HCT116 (cell line): ENCODE measurements at regions not wholly inside any gene's neighbourhood (a gene's known extent, or its start where the extent isn't known, plus 50 kb on each side); places are given as distances from the start of the nearest gene placed in this dataset.

Source experiments
- ATAC-seq: fragments of 200-7000 bp; cut with Tn5 transposase; 2 replicates; pipeline ENCODE4 v1.9.1; 2020; ENCODE audit warnings: mild to moderate bottlenecking, moderate library complexity
- BruUV-seq: library from RNA; stranded (reverse); fragments of 400-500 nt; replicated peaks from 2 replicates; lab custom pipeline; 2021; lab: Mats Ljungman, UMichigan
- CTCF ChIA-PET: fragments of 300-600 bp; sonication (Branson Sonifier 250); formaldehyde crosslinking; loops from one replicate; lab custom pipeline; 2021; ENCODE audit warnings: antibody characterized with exemption; lab: Charles Lee
- POLR2A ChIA-PET: fragments of 300-600, 350-600 bp; sonication (Branson Sonifier 250); formaldehyde crosslinking; loops from one replicate; lab custom pipeline; 2021; ENCODE audit warnings: antibody characterized with exemption; lab: Charles Lee
- RAD21 ChIA-PET, 2 experiments: fragments of 300-600 bp; sonication (Branson Sonifier 250); formaldehyde crosslinking; loops; one replicate each; lab custom pipeline; 2023; ENCODE audit warnings: low total read pairs in 2 of 2; ENCODE audit not compliant: uncharacterized antibody in 2 of 2, unreplicated experiment in 2 of 2, low non-redundant PET in 1 of 2; lab: Charles Lee
- DNase-seq: peaks from one replicate; pipeline ENCODE4 v3.0.0-alpha.2; 2010; ENCODE audit warnings: low read depth, low spot score
- H2AFZ ChIP-seq: fragments of 200-600 bp; shearing (Covaris generic), sonication (generic); 2 replicates; pipeline ENCODE4 v1.6.1; 2017; ENCODE audit warnings: low read depth, mixed run types, mixed read lengths, antibody characterized with exemption, low read length; ENCODE audit not compliant: poor library complexity, severe bottlenecking
- H3K27ac ChIP-seq: 2 replicates; pipeline ENCODE4 v1.5.1; 2012; ENCODE audit warnings: low read depth, low read length
- H3K27me3 ChIP-seq: fragments of 200-600 bp; sonication (generic); 2 replicates; pipeline ENCODE4 v1.6.1; 2016; ENCODE audit warnings: mixed run types, low read length, mixed read lengths; ENCODE audit not compliant: insufficient read depth
- H3K36me3 ChIP-seq, 2 experiments: fragments of 200-500 bp in 1 of 2; fragments of 200-600 bp in 1 of 2; sonication (Bioruptor generic) in 1 of 2; sonication (generic) in 1 of 2; 2 replicates each; pipeline versions ENCODE4 v1.5.1 to v1.6.1; 2014 to 2016; ENCODE audit warnings: low read length in 2 of 2, inconsistent platforms in 1 of 2, mixed read lengths in 1 of 2, mixed run types in 1 of 2; ENCODE audit not compliant: insufficient read depth in 2 of 2, control insufficient read depth in 1 of 2
- H3K4me1 ChIP-seq, 2 experiments: fragments of 200-600 bp in 1 of 2; sonication (generic) in 1 of 2; 2 replicates each; pipeline versions ENCODE4 v1.5.1 to v1.6.1; 2012 to 2017; ENCODE audit warnings: low read length in 2 of 2, inconsistent platforms in 1 of 2, mild to moderate bottlenecking in 1 of 2, mixed read lengths in 1 of 2, mixed run types in 1 of 2, moderate library complexity in 1 of 2; ENCODE audit not compliant: insufficient read depth in 2 of 2, control insufficient read depth in 1 of 2
- H3K4me2 ChIP-seq: fragments of 200-600 bp; sonication (generic); 2 replicates; pipeline ENCODE4 v1.6.1; 2017; ENCODE audit warnings: mixed run types, low read length, mixed read lengths
- H3K4me3 ChIP-seq, 2 experiments: fragments of 200-600 bp in 1 of 2; sonication (generic) in 1 of 2; replicated peaks in 1 of 2; 2 replicates each; pipeline ENCODE4 v1.5.1; 2011 to 2016; ENCODE audit warnings: low read length in 2 of 2, control low read depth in 1 of 2, low read depth in 1 of 2, mild to moderate bottlenecking in 1 of 2, mixed read lengths in 1 of 2, mixed run types in 1 of 2
- H3K79me2 ChIP-seq: fragments of 200-600 bp; sonication (generic); 2 replicates; pipeline ENCODE4 v1.6.1; 2017; ENCODE audit warnings: mild to moderate bottlenecking, mixed run types, low read length, moderate library complexity, mixed read lengths; ENCODE audit not compliant: insufficient read depth
- H3K9ac ChIP-seq: fragments of 200-600 bp; sonication (generic); 2 replicates; pipeline ENCODE4 v1.6.1; 2016; ENCODE audit warnings: low read length, mixed read lengths
- H3K9me2 ChIP-seq: fragments of 200-600 bp; sonication (generic), shearing (Covaris generic); 2 replicates; pipeline ENCODE4 v1.6.1; 2017; ENCODE audit warnings: mixed run types, mild to moderate bottlenecking, moderate library complexity; ENCODE audit not compliant: insufficient read depth
- H3K9me3 ChIP-seq, 2 experiments: fragments of 200-500 bp in 1 of 2; fragments of 200-600 bp in 1 of 2; sonication (Bioruptor generic) in 1 of 2; sonication (generic) in 1 of 2; 2 replicates each; pipeline ENCODE4 v1.6.1; 2014 to 2017; ENCODE audit warnings: low read length in 2 of 2, mixed read lengths in 2 of 2, inconsistent platforms in 1 of 2, low read depth in 1 of 2, mild to moderate bottlenecking in 1 of 2, mixed run types in 1 of 2, moderate library complexity in 1 of 2; ENCODE audit not compliant: control insufficient read depth in 1 of 2, insufficient read depth in 1 of 2
- H4K20me1 ChIP-seq: fragments of 200-600 bp; sonication (generic), shearing (Covaris generic); 2 replicates; pipeline ENCODE4 v1.6.1; 2017; ENCODE audit warnings: mixed run types, mild to moderate bottlenecking, moderate library complexity; ENCODE audit not compliant: insufficient read depth
- CBX3 ChIP-seq: IDR thresholded peaks from 2 replicates; pipeline ENCODE4 v1.6.1; 2012; ENCODE audit warnings: low read depth
- EGR1 ChIP-seq: IDR thresholded peaks from 2 replicates; pipeline ENCODE4 v1.6.1; 2012; ENCODE audit warnings: low read depth
- ELF1 ChIP-seq: IDR thresholded peaks from 2 replicates; pipeline ENCODE4 v1.6.1; 2012; ENCODE audit warnings: low read depth, borderline replicate concordance
- POLR2A ChIP-seq: IDR thresholded peaks from 2 replicates; pipeline ENCODE4 v1.7.0; 2011; ENCODE audit warnings: borderline replicate concordance; ENCODE audit not compliant: insufficient read depth, insufficient read length; ENCODE audit errors: extremely low read depth
- POLR2AphosphoS5 ChIP-seq: IDR thresholded peaks from 2 replicates; pipeline ENCODE4 v1.6.1; 2011; ENCODE audit warnings: mild to moderate bottlenecking, low read depth, low read length, moderate library complexity
- SIN3A ChIP-seq: IDR thresholded peaks from 2 replicates; pipeline ENCODE4 v1.6.1; 2012; ENCODE audit warnings: low read depth
- SRF ChIP-seq: IDR thresholded peaks from 2 replicates; pipeline ENCODE4 v1.6.1; 2012; ENCODE audit warnings: low read depth
- TCF7L2 ChIP-seq: IDR thresholded peaks from 2 replicates; pipeline ENCODE4 v1.7.0; 2011; ENCODE audit warnings: borderline replicate concordance, inconsistent platforms; ENCODE audit not compliant: insufficient read depth, insufficient read length; ENCODE audit errors: extremely low read depth
- ZFX ChIP-seq: fragments of 450-650 bp; IDR thresholded peaks from 2 replicates; pipeline ENCODE4 v1.6.1; 2017
- intact Hi-C: fragments of 100-400 bp; cut with micrococcal nuclease; formaldehyde crosslinking; loops from 2 replicates; pipeline ENCODE4 v1.10.0; 2022
- TF ChIP-seq, protein P1 (sequence below): IDR thresholded peaks from 2 replicates; pipeline ENCODE4 v1.6.1; 2012
- TF ChIP-seq, protein P2 (sequence below): IDR thresholded peaks from 2 replicates; pipeline ENCODE4 v1.6.1; 2011; ENCODE audit warnings: mild to moderate bottlenecking, low read length, moderate library complexity; ENCODE audit not compliant: insufficient replicate concordance; ENCODE audit errors: extremely low read depth
- TF ChIP-seq, protein P3 (sequence below), 3 experiments: fragments of 200-600 bp in 1 of 3; sonication (generic) in 1 of 3; IDR thresholded peaks in 2 of 3; conservative IDR thresholded peaks in 1 of 3; 2 replicates each; pipeline ENCODE4 v1.5.1; 2012 to 2017; ENCODE audit warnings: low read depth in 2 of 3, low read length in 2 of 3, antibody characterized with exemption in 1 of 3, borderline replicate concordance in 1 of 3, control low read depth in 1 of 3, mild to moderate bottlenecking in 1 of 3, mixed read lengths in 1 of 3, mixed run types in 1 of 3, moderate library complexity in 1 of 3; ENCODE audit not compliant: insufficient read depth in 1 of 3

DNA sequence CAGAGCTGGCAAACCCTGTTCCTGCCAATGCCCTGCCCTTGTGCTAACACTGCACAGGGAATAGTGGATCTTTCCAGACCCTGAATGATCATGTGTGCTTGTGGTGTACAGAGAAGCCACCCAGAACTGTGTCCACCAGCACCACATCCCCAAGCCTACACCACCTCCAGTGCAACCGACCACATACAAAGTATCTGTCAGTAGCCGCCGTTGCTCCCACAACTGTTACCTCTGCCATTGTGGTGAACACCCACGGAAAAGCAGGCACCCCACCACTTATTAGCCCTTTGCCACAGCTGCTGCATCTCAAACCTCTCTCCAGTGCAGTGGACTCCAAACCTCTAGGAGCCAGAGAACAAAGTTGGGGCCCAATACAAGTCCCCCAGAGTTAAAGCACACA is 1049.6 kb downstream of the TRHDE start (continued):
- TF ChIP-seq ZFX (no peak), SIN3A (no peak), SRF (no peak), ELF1 (no peak), CBX3 (no peak)
- TF ChIP-seq, protein P1, sequence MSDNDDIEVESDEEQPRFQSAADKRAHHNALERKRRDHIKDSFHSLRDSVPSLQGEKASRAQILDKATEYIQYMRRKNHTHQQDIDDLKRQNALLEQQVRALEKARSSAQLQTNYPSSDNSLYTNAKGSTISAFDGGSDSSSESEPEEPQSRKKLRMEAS: no peak

DNA sequence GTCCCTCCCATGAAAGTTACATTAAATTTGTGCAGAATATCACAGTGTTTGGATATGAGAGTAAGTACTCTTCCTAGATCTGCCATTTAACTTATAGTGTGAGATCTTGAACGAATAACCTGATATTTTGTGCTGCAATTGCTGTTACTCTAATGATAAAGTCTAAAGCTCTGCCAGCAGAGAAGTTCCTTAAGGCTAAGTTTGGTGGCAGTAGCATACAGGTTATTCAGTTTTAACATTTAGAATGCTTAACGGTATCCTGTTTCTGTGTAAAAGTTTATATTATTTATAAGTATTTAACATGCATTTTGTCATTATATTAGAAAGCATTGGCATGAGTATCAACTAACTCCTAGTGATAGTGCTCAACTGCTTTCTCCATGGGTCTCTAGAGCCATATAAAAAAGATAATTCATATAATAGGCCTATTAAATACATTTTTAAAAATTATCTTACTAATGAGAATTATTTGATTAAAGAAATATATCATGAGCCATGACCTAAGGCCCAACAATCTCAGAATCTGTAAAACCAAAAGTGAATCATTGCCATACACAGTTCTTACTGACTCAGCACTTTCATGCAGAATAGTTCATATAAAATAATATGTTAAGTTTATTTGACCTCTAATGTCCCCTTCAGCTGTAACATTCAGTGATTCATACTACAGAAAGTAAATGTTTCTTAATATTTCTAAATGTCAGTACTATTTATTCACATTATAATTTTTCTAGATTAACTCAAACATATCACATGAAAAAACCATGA is 1058.6 kb downstream of the TRHDE start:
- RAD21 ChIA-PET: no interaction called here

DNA sequence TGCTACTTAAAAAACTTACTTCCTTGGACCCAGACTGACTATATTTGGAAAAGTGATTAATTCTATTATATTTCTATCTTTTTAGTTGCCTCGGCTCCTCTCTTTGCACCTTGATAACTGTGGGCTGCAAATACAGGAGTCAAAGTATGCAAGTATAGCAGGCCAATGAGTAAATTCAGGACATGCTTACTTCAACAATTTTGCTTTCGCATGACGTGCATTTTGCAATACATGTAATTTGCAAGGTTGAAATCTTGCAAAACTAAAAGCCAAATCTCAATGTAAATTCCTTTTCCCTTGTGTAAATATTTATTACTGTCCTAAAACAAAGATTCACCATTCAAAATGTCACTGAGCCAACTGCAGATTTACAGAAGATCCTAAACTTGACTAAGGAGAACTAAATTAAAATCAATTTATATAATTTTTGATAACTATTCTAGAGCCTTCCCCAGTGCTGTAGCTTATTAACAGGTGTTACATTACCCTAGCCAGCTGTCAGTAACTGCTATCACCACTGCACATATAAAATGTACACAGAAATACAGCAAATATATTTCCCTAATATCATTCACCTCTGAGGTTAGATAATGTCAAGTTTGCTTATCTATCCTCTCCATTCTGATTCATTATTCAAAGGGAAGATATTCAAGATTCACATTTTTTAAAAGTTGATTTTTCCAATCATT is 1069.5 kb downstream of the TRHDE start:
- Histone ChIP-seq H3K36me3 (no peaks in the 10 kb centered on the region), H4K20me1 (no peaks in the 10 kb centered on the region), H2AFZ (no peak overlapping the region), H3K9ac (no peak overlapping the region), H3K4me1 (no peaks in the 10 kb centered on the region), H3K27me3 (no peaks in the 10 kb centered on the region), H3K9me2 (no peaks in the 10 kb centered on the region), H3K9me3 (no peaks in the 10 kb centered on the region), H3K79me2 (no peaks in the 10 kb centered on the region), H3K27ac (no peak overlapping the region), H3K4me2 (no peak overlapping the region), H3K4me3 (no peak overlapping the region)
- intact Hi-C loops: no loop called here
- ATAC-seq: no peak
- TF ChIP-seq SRF (no peak), POLR2AphosphoS5 (no peak), TCF7L2 (no peak), POLR2A (no peak), CBX3 (no peak), ZFX (no peak), EGR1 (no peak)
- TF ChIP-seq, protein P2, sequence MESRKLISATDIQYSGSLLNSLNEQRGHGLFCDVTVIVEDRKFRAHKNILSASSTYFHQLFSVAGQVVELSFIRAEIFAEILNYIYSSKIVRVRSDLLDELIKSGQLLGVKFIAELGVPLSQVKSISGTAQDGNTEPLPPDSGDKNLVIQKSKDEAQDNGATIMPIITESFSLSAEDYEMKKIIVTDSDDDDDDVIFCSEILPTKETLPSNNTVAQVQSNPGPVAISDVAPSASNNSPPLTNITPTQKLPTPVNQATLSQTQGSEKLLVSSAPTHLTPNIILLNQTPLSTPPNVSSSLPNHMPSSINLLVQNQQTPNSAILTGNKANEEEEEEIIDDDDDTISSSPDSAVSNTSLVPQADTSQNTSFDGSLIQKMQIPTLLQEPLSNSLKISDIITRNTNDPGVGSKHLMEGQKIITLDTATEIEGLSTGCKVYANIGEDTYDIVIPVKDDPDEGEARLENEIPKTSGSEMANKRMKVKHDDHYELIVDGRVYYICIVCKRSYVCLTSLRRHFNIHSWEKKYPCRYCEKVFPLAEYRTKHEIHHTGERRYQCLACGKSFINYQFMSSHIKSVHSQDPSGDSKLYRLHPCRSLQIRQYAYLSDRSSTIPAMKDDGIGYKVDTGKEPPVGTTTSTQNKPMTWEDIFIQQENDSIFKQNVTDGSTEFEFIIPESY: no peak
- TF ChIP-seq, protein P3, sequence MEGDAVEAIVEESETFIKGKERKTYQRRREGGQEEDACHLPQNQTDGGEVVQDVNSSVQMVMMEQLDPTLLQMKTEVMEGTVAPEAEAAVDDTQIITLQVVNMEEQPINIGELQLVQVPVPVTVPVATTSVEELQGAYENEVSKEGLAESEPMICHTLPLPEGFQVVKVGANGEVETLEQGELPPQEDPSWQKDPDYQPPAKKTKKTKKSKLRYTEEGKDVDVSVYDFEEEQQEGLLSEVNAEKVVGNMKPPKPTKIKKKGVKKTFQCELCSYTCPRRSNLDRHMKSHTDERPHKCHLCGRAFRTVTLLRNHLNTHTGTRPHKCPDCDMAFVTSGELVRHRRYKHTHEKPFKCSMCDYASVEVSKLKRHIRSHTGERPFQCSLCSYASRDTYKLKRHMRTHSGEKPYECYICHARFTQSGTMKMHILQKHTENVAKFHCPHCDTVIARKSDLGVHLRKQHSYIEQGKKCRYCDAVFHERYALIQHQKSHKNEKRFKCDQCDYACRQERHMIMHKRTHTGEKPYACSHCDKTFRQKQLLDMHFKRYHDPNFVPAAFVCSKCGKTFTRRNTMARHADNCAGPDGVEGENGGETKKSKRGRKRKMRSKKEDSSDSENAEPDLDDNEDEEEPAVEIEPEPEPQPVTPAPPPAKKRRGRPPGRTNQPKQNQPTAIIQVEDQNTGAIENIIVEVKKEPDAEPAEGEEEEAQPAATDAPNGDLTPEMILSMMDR (IDR thresholded peaks at IDR 0.05 in 2 of 3, conservative IDR thresholded peaks at IDR 0.05 in 1 of 3; ENCODE audit: borderline replicate concordance in 1 of 3, insufficient read depth in 1 of 3, low read depth in 2 of 3, low read length in 2 of 3): no peak
- TF ChIP-seq, protein P1: no peak
- no peak for DNase-seq
- ChIA-PET CTCF (no interaction called here), POLR2A (no interaction called here), RAD21 (no interaction called here)
- no TSS peak for BruUV-seq

More for the DNA sequence above, 1058.6 kb downstream of the TRHDE start:
- CTCF ChIA-PET: no interaction called here
- H3K9ac ChIP-seq: no peak overlapping the region
- no peak for DNase-seq
- no peaks in the 10 kb centered on the region for H3K36me3 ChIP-seq
- H2AFZ ChIP-seq: peak overlapping the region; percentile 52
- no peak for ATAC-seq
- H3K27ac ChIP-seq: no peak overlapping the region
- no peaks in the 10 kb centered on the region for H3K9me3 ChIP-seq
- H3K27me3 ChIP-seq: no peaks in the 10 kb centered on the region
- TF ChIP-seq SIN3A: no peak
- TF ChIP-seq, all 23 proteins: peak for 0
- H3K4me3 ChIP-seq: no peak overlapping the region
- H4K20me1 ChIP-seq: no peaks in the 10 kb centered on the region
- H3K4me2 ChIP-seq: no peak overlapping the region
- BruUV-seq: no TSS peak
- H3K4me1 ChIP-seq: no peaks in the 10 kb centered on the region
- intact Hi-C loops: no loop called here
- POLR2A ChIA-PET: no interaction called here
- H3K79me2 ChIP-seq: no peaks in the 10 kb centered on the region
- no peaks in the 10 kb centered on the region for H3K9me2 ChIP-seq
